HG03342 (cell line): ENCODE measurements at regions not wholly inside any gene's neighbourhood (a gene's known extent, or its start where the extent isn't known, plus 50 kb on each side); places are given as distances from the start of the nearest gene placed in this dataset.
"Not testable (repeated sequence)": the region's sequence is repeated elsewhere in the genome, so short reads cannot be mapped to it uniquely, and the experiment has no call there.

Experiments
- ATAC-seq: cut with Tn5 transposase; IDR thresholded peaks from one replicate; pipeline ENCODE4 v1.9.1; 2021; ENCODE audit warnings: mild to moderate bottlenecking, moderate library complexity; ENCODE audit not compliant: unreplicated experiment

- no peak for ATAC-seq
Observed at GRCh38 chr13:88948501-88948900, 1277.3 kb downstream of the SLITRK5 start.

- no peak for ATAC-seq
Observed at GRCh38 chr13:88958821-88959220, 1287.7 kb downstream of the SLITRK5 start.

- no peak for ATAC-seq
Observed at GRCh38 chr13:88976466-88976865, 1305.3 kb downstream of the SLITRK5 start.

GRCh38 chr13:88978607-88979006 lies 1307.4 kb downstream of the SLITRK5 start:
- no peak for ATAC-seq

GRCh38 chr13:88979465-88980175 lies 1308.4 kb downstream of the SLITRK5 start:
- ATAC-seq, result no peak

- no peak for ATAC-seq
Observed at GRCh38 chr13:89003656-89004055, 1332.5 kb downstream of the SLITRK5 start.

GRCh38 chr13:89011615-89012014 lies 1340.4 kb downstream of the SLITRK5 start:
- ATAC-seq, result no peak

- ATAC-seq, result no peak
Observed at GRCh38 chr13:89027694-89028306, 1356.6 kb downstream of the SLITRK5 start.

GRCh38 chr13:89029062-89029461 lies 1357.9 kb downstream of the SLITRK5 start:
- no peak for ATAC-seq

GRCh38 chr13:89034015-89034414 lies 1362.8 kb downstream of the SLITRK5 start:
- ATAC-seq, result no peak

GRCh38 chr13:89052699-89053098 lies 1381.5 kb downstream of the SLITRK5 start:
- ATAC-seq, result no peak

- no peak for ATAC-seq
Observed at GRCh38 chr13:89053418-89053817, 1382.2 kb downstream of the SLITRK5 start.

- no peak for ATAC-seq
Observed at GRCh38 chr13:89057274-89057673, 1386.1 kb downstream of the SLITRK5 start.

- ATAC-seq, result no peak
Observed at GRCh38 chr13:89057862-89058261, 1386.7 kb downstream of the SLITRK5 start.

- no peak for ATAC-seq
Observed at GRCh38 chr13:89061821-89062220, 1390.7 kb downstream of the SLITRK5 start.

GRCh38 chr13:89066868-89067466 lies 1395.8 kb downstream of the SLITRK5 start:
- ATAC-seq, result peak; percentile 64

GRCh38 chr13:89072979-89073378 lies 1401.8 kb downstream of the SLITRK5 start:
- no peak for ATAC-seq

- no peak for ATAC-seq
Observed at GRCh38 chr13:89076622-89077021, 1405.5 kb downstream of the SLITRK5 start.

GRCh38 chr13:89082623-89083022 lies 1411.5 kb downstream of the SLITRK5 start:
- ATAC-seq, result no peak

- not testable (repeated sequence) for ATAC-seq
Observed at GRCh38 chr13:89088107-89088506, 1416.9 kb downstream of the SLITRK5 start.

- no peak for ATAC-seq
Observed at GRCh38 chr13:89097994-89098393, 1426.8 kb downstream of the SLITRK5 start.

- ATAC-seq, result no peak
Observed at GRCh38 chr13:89113744-89114143, 1442.6 kb downstream of the SLITRK5 start.
